Panc1 (cell line): ENCODE measurements at regions not wholly inside any gene's neighbourhood (a gene's known extent, or its start where the extent isn't known, plus 50 kb on each side); places are given as distances from the start of the nearest gene placed in this dataset.

Experiments
- ATAC-seq: fragments of 200-7000 bp; cut with Tn5 transposase; 2 replicates; pipeline ENCODE4 v1.9.1; 2020; ENCODE audit warnings: mild to moderate bottlenecking, moderate library complexity
- BruUV-seq: library from RNA; stranded (reverse); fragments of 400-500 nt; replicated peaks from 2 replicates; lab custom pipeline; 2021; lab: Mats Ljungman, UMichigan
- CTCF ChIA-PET: fragments of 300-600 bp; sonication (Branson Sonifier 250); formaldehyde crosslinking; loops from one replicate; lab custom pipeline; 2022; ENCODE audit warnings: antibody characterized with exemption; lab: Charles Lee
- POLR2A ChIA-PET: fragments of 300-600 bp; sonication (Branson Sonifier 250); formaldehyde crosslinking; loops from one replicate; lab custom pipeline; 2022; ENCODE audit warnings: antibody characterized with exemption; lab: Charles Lee
- DNase-seq: peaks from one replicate; pipeline ENCODE4 v3.0.0-alpha.2; 2010; ENCODE audit warnings: low read depth, low spot score
- H3K27ac ChIP-seq: 2 replicates; pipeline ENCODE4 v1.5.1; 2011; ENCODE audit warnings: mild to moderate bottlenecking, low read length, inconsistent platforms
- H3K27me3 ChIP-seq: fragments of 200-500 bp; sonication (Bioruptor generic); 2 replicates; pipeline ENCODE4 v1.6.0; 2014; ENCODE audit warnings: low read length, inconsistent platforms; ENCODE audit not compliant: control insufficient read depth, insufficient read depth
- H3K36me3 ChIP-seq: fragments of 200-500 bp; sonication (Bioruptor generic); 2 replicates; pipeline ENCODE4 v1.5.1; 2014; ENCODE audit warnings: inconsistent platforms, mild to moderate bottlenecking, low read length, moderate library complexity; ENCODE audit not compliant: control insufficient read depth, insufficient read depth
- H3K4me1 ChIP-seq: 2 replicates; pipeline ENCODE4 v1.5.1; 2011; ENCODE audit warnings: inconsistent platforms, mild to moderate bottlenecking, low read length, moderate library complexity; ENCODE audit not compliant: control insufficient read depth, insufficient read depth
- H3K4me3 ChIP-seq, 2 experiments: 2 replicates each; pipeline ENCODE4 v1.5.1; 2011 to 2012; ENCODE audit warnings: low read depth in 2 of 2, low read length in 2 of 2, mild to moderate bottlenecking in 2 of 2, inconsistent platforms in 1 of 2, moderate library complexity in 1 of 2
- H3K9me3 ChIP-seq: fragments of 200-500 bp; sonication (Bioruptor generic); 2 replicates; pipeline ENCODE4 v1.5.1; 2014; ENCODE audit warnings: low read depth, mild to moderate bottlenecking, inconsistent platforms, low read length, moderate library complexity; ENCODE audit not compliant: control insufficient read depth, insufficient read depth
- POLR2AphosphoS5 ChIP-seq: IDR thresholded peaks from 2 replicates; pipeline ENCODE4 v1.6.1; 2012; ENCODE audit warnings: mild to moderate bottlenecking, low read depth, low read length, moderate library complexity
- SIN3A ChIP-seq: IDR thresholded peaks from 2 replicates; pipeline ENCODE4 v1.6.1; 2012; ENCODE audit warnings: low read depth, mild to moderate bottlenecking, low read length, moderate library complexity, borderline replicate concordance; ENCODE audit not compliant: insufficient read depth
- TCF7L2 ChIP-seq: IDR thresholded peaks from 2 replicates; pipeline ENCODE4 v1.6.1; 2011; ENCODE audit warnings: mild to moderate bottlenecking, low read depth, low read length, inconsistent platforms
- in situ Hi-C: cut with HindIII; loops from 2 replicates; pipeline ENCODE4 v1.10.0; 2016; ENCODE audit warnings: low sequenced_read_pairs, low pct_unique_long_range_greater_than_20kb
- intact Hi-C: fragments of 100-400 bp; cut with micrococcal nuclease; formaldehyde crosslinking; loops from one replicate; pipeline ENCODE4 v1.10.0; 2022; ENCODE audit not compliant: unreplicated experiment
- TF ChIP-seq, protein P1 (sequence below), 2 experiments: IDR thresholded peaks; 2 replicates each; pipeline ENCODE4 v1.6.1; 2011 to 2012; ENCODE audit warnings: low read depth in 2 of 2, control low read depth in 1 of 2, low read length in 1 of 2, mild to moderate bottlenecking in 1 of 2, moderate library complexity in 1 of 2; ENCODE audit not compliant: insufficient read depth in 1 of 2
- TF ChIP-seq, protein P2 (sequence below): fragments of 450-650 bp; IDR thresholded peaks from 2 replicates; pipeline ENCODE4 v1.5.1; 2017; ENCODE audit warnings: mild to moderate bottlenecking

DNA sequence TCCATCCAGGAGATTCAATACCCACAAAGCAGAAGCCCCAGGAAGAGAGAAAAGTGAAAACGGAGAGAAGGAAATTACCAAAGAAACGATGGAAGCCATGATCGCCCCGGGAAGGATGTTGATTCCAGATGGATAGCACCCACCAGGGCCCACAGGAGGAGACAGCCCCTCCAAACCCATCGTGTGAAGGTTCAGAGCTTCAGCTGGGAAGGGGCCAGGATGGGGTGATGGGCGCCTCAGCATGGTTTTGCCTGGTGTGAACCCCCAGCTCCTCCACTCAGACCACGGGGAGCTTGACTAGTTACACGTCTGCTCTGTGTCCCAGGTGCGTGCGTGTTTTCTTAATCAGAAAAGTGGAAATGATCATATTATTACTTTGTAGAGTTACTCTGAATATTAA is 264.5 kb downstream of the EIPR1 start:
- Histone ChIP-seq H3K27ac (no peak overlapping the region), H3K9me3 (no peaks in the 10 kb centered on the region), H3K27me3 (no peaks in the 10 kb centered on the region), H3K4me1 (no peaks in the 10 kb centered on the region), H3K36me3 (no peaks in the 10 kb centered on the region), H3K4me3 (no peak overlapping the region)
- DNase-seq (no peak), ATAC-seq (no peak)
- intact Hi-C loops, result no loop called here
- ChIA-PET CTCF (no interaction called here), POLR2A (no interaction called here)
- no peak for TF ChIP-seq POLR2AphosphoS5
- TF ChIP-seq, protein P1, sequence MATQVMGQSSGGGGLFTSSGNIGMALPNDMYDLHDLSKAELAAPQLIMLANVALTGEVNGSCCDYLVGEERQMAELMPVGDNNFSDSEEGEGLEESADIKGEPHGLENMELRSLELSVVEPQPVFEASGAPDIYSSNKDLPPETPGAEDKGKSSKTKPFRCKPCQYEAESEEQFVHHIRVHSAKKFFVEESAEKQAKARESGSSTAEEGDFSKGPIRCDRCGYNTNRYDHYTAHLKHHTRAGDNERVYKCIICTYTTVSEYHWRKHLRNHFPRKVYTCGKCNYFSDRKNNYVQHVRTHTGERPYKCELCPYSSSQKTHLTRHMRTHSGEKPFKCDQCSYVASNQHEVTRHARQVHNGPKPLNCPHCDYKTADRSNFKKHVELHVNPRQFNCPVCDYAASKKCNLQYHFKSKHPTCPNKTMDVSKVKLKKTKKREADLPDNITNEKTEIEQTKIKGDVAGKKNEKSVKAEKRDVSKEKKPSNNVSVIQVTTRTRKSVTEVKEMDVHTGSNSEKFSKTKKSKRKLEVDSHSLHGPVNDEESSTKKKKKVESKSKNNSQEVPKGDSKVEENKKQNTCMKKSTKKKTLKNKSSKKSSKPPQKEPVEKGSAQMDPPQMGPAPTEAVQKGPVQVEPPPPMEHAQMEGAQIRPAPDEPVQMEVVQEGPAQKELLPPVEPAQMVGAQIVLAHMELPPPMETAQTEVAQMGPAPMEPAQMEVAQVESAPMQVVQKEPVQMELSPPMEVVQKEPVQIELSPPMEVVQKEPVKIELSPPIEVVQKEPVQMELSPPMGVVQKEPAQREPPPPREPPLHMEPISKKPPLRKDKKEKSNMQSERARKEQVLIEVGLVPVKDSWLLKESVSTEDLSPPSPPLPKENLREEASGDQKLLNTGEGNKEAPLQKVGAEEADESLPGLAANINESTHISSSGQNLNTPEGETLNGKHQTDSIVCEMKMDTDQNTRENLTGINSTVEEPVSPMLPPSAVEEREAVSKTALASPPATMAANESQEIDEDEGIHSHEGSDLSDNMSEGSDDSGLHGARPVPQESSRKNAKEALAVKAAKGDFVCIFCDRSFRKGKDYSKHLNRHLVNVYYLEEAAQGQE (IDR thresholded peaks at IDR 0.05; ENCODE audit: insufficient read depth in 1 of 2, low read depth in 2 of 2, low read length in 1 of 2), result no peak
- TF ChIP-seq SIN3A, result no peak
- TF ChIP-seq, protein P2, sequence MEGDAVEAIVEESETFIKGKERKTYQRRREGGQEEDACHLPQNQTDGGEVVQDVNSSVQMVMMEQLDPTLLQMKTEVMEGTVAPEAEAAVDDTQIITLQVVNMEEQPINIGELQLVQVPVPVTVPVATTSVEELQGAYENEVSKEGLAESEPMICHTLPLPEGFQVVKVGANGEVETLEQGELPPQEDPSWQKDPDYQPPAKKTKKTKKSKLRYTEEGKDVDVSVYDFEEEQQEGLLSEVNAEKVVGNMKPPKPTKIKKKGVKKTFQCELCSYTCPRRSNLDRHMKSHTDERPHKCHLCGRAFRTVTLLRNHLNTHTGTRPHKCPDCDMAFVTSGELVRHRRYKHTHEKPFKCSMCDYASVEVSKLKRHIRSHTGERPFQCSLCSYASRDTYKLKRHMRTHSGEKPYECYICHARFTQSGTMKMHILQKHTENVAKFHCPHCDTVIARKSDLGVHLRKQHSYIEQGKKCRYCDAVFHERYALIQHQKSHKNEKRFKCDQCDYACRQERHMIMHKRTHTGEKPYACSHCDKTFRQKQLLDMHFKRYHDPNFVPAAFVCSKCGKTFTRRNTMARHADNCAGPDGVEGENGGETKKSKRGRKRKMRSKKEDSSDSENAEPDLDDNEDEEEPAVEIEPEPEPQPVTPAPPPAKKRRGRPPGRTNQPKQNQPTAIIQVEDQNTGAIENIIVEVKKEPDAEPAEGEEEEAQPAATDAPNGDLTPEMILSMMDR, result no peak
- no peak for TF ChIP-seq TCF7L2
- in situ Hi-C loops, result no loop called here
- no TSS peak for BruUV-seq

DNA sequence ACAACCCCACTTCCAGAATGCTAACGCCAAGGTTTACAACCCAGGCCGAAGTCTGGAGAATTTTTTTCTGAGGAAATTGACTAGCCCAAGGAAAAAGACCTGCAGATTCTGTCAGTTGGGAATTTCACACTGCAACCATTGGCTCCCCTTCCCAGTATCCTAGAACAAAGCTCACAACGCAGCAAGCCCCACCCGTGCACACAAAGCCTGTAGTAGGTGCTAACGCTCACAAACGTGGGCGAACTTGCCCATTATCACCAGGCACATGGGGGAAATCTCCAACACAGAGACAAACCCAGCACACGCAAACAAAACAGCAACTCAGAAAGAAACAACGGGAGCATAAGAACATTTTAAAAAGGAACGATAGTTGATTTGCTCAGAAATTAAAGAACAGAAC is 265.1 kb downstream of the EIPR1 start:
- H3K27ac ChIP-seq, result no peak overlapping the region
- H3K36me3 ChIP-seq, result no peaks in the 10 kb centered on the region
- ChIA-PET CTCF (no interaction called here), POLR2A (no interaction called here)
- DNase-seq (no peak), ATAC-seq (no peak)
- TF ChIP-seq, protein P1 (IDR thresholded peaks at IDR 0.05; ENCODE audit: insufficient read depth in 1 of 2, low read depth in 2 of 2, low read length in 1 of 2), result no peak
- TF ChIP-seq TCF7L2, result no peak
- TF ChIP-seq POLR2AphosphoS5, result no peak
- TF ChIP-seq, protein P2, result no peak
- no peak for TF ChIP-seq SIN3A
- no peaks in the 10 kb centered on the region for H3K9me3 ChIP-seq
- in situ Hi-C loops, result no loop called here
- intact Hi-C loops, result no loop called here
- H3K4me1 ChIP-seq, result no peaks in the 10 kb centered on the region
- no TSS peak for BruUV-seq
- no peak overlapping the region for H3K4me3 ChIP-seq
- H3K27me3 ChIP-seq, result no peaks in the 10 kb centered on the region
